Fibroblast of villous mesenchyme (primary cell): ENCODE measurements at regions not wholly inside any gene's neighbourhood (a gene's known extent, or its start where the extent isn't known, plus 50 kb on each side); places are given as distances from the start of the nearest gene placed in this dataset.

ENCODE experiments used
- DNase-seq: peaks from one replicate; pipeline ENCODE4 v3.0.0-alpha.2; 2010; ENCODE audit warnings: low read depth
- H3K4me3 ChIP-seq: 2 replicates; pipeline ENCODE4 v1.5.1; 2011; ENCODE audit warnings: low read depth, mild to moderate bottlenecking, low read length
- CTCF ChIP-seq: IDR thresholded peaks from 2 replicates; pipeline ENCODE4 v1.5.1; 2012; ENCODE audit warnings: low read depth, mild to moderate bottlenecking, low read length; ENCODE audit not compliant: insufficient read depth

GRCh38 chr14:104392396-104393198 lies 187.0 kb upstream of the C14orf180 start:
- TF ChIP-seq CTCF = no peak
- DNase-seq = no peak
- no peak overlapping the region for H3K4me3 ChIP-seq

- no peak for DNase-seq
- no peak for TF ChIP-seq CTCF
- no peak overlapping the region for H3K4me3 ChIP-seq
Observed at GRCh38 chr14:104393199-104393897, 186.2 kb upstream of the C14orf180 start.

- H3K4me3 ChIP-seq = no peak overlapping the region
- peak; percentile 3 for DNase-seq
- TF ChIP-seq CTCF = no peak
Observed at GRCh38 chr14:104393898-104394381, 185.6 kb upstream of the C14orf180 start.

- TF ChIP-seq CTCF = no peak
- no peak for DNase-seq
Observed at GRCh38 chr14:104394409-104394851, 185.1 kb upstream of the C14orf180 start.

GRCh38 chr14:104395276-104395675 lies 184.3 kb upstream of the C14orf180 start:
- H3K4me3 ChIP-seq = no peak overlapping the region
- DNase-seq = no peak
- TF ChIP-seq CTCF = no peak

More at GRCh38 chr14:104394409-104394851, 185.1 kb upstream of the C14orf180 start:
- H3K4me3 ChIP-seq = no peak overlapping the region

GRCh38 chr14:104395941-104396681 lies 183.5 kb upstream of the C14orf180 start:
- H3K4me3 ChIP-seq = no peak overlapping the region
- no peak for TF ChIP-seq CTCF
- DNase-seq = no peak
